Glutamatergic neuron (in vitro differentiated cells): ENCODE measurements at regions not wholly inside any gene's neighbourhood (a gene's known extent, or its start where the extent isn't known, plus 50 kb on each side); places are given as distances from the start of the nearest gene placed in this dataset.

ENCODE experiments used
- DNase-seq: peaks from one replicate; pipeline ENCODE4 v3.0.0; 2022
- H3K27ac Mint-ChIP-seq: one replicate; pipeline ENCODE4 v1.8.0; 2020; ENCODE audit warnings: mild to moderate bottlenecking, mixed read lengths, inconsistent platforms; ENCODE audit not compliant: unreplicated experiment
- H3K27me3 Mint-ChIP-seq: one replicate; pipeline ENCODE4 v1.8.0; 2020; ENCODE audit warnings: mild to moderate bottlenecking, moderate library complexity, mixed read lengths, inconsistent platforms; ENCODE audit not compliant: unreplicated experiment
- H3K36me3 Mint-ChIP-seq: one replicate; pipeline ENCODE4 v1.8.0; 2020; ENCODE audit warnings: mild to moderate bottlenecking, mixed read lengths, inconsistent platforms; ENCODE audit not compliant: unreplicated experiment
- H3K4me1 Mint-ChIP-seq: one replicate; pipeline ENCODE4 v1.8.0; 2020; ENCODE audit warnings: mild to moderate bottlenecking, low read depth, mixed read lengths, inconsistent platforms; ENCODE audit not compliant: unreplicated experiment
- H3K4me3 Mint-ChIP-seq: one replicate; pipeline ENCODE4 v1.8.0; 2020; ENCODE audit warnings: mild to moderate bottlenecking, mixed read lengths, inconsistent platforms; ENCODE audit not compliant: unreplicated experiment
- H3K9me3 Mint-ChIP-seq: one replicate; pipeline ENCODE4 v1.8.0; 2020; ENCODE audit warnings: mild to moderate bottlenecking, moderate library complexity, mixed read lengths, inconsistent platforms; ENCODE audit not compliant: unreplicated experiment
- TF ChIP-seq, protein P1 (sequence below): fragments of 200-600 bp; sonication (generic); IDR thresholded peaks from one replicate; pipeline ENCODE4 v1.5.0; 2021; ENCODE audit not compliant: partially characterized antibody, unreplicated experiment

DNA sequence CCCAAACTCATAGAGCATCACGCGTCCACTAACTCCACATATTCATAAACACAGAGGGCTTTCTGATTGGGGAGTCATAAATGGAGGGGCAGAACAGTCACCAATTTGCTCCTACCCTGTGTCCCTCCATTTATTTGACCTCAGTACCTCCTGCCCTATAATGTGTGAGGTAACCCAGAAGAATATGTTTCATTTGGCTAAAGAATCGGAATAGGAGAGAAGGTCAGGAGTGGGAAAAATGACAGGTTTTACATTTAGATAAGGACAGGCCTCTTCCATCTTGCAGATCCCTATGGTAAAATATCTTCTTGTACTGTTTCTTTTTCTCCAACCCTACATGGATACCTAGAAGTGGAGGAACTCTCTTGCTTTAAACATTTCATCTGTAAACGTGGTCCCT, 578.0 kb downstream of the TUSC7 start:
- Mint-ChIP-seq H3K27ac (peak overlapping the region; percentile 48), H3K4me3 (no peak overlapping the region), H3K9me3 (peaks cover 4% of the 10 kb centered on the region), H3K4me1 (peaks cover 36% of the 10 kb centered on the region), H3K27me3 (peaks cover under 1% of the 10 kb centered on the region), H3K36me3 (no peaks in the 10 kb centered on the region)
- DNase-seq, result no peak
- TF ChIP-seq, protein P1, sequence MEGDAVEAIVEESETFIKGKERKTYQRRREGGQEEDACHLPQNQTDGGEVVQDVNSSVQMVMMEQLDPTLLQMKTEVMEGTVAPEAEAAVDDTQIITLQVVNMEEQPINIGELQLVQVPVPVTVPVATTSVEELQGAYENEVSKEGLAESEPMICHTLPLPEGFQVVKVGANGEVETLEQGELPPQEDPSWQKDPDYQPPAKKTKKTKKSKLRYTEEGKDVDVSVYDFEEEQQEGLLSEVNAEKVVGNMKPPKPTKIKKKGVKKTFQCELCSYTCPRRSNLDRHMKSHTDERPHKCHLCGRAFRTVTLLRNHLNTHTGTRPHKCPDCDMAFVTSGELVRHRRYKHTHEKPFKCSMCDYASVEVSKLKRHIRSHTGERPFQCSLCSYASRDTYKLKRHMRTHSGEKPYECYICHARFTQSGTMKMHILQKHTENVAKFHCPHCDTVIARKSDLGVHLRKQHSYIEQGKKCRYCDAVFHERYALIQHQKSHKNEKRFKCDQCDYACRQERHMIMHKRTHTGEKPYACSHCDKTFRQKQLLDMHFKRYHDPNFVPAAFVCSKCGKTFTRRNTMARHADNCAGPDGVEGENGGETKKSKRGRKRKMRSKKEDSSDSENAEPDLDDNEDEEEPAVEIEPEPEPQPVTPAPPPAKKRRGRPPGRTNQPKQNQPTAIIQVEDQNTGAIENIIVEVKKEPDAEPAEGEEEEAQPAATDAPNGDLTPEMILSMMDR, result no peak

DNA sequence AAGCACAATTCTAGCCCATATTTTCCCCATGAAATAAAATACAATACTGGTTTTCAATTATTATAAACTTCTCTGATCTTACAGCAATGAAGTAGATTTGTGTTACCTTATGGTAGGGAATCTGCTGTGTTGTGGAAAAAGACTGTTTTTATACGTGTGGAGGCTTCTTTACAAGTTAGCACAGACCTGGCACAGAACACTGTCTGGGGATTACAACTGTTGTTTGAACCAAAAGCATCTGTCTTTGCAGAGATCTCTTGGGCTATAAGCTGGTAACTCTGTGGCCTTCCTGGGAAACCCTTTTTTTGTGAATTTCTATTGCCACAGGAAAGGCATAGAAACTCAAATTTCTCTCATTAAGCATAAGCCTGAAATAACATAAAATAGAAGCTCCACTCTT, 581.9 kb downstream of the TUSC7 start:
- H3K9me3 Mint-ChIP-seq, result peaks cover 3% of the 10 kb centered on the region
- peaks cover 15% of the 10 kb centered on the region for H3K4me1 Mint-ChIP-seq
- H3K27ac Mint-ChIP-seq, result peak overlapping the region; percentile 36
- no peak for DNase-seq
- TF ChIP-seq, protein P1, result no peak
- H3K4me3 Mint-ChIP-seq, result no peak overlapping the region
- no peaks in the 10 kb centered on the region for H3K36me3 Mint-ChIP-seq
- peaks cover 2% of the 10 kb centered on the region for H3K27me3 Mint-ChIP-seq

DNA sequence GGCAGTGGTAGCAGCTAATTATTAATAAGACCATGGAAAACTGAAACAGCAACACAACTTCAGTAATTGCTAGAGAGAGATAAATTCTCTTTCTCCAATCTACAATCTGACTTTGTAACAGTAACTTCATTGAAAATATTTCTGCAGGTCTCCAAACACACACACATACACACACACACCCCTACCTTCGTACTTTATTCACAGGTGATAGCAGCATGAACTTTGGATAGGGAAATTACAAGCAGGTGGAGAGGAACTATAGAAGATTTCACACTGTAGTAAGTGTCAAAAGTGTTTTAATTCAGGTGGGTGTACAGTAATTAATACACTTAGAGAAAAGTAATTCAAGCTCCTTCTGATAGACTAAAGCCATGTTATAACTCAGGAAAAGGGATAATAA, 587.5 kb downstream of the TUSC7 start:
- no peaks in the 10 kb centered on the region for H3K36me3 Mint-ChIP-seq
- H3K9me3 Mint-ChIP-seq, result no peaks in the 10 kb centered on the region
- H3K27me3 Mint-ChIP-seq, result peaks cover 2% of the 10 kb centered on the region
- H3K4me1 Mint-ChIP-seq, result no peaks in the 10 kb centered on the region
- no peak for DNase-seq
- H3K27ac Mint-ChIP-seq, result no peak overlapping the region
- H3K4me3 Mint-ChIP-seq, result no peak overlapping the region
- TF ChIP-seq, protein P1, result no peak

DNA sequence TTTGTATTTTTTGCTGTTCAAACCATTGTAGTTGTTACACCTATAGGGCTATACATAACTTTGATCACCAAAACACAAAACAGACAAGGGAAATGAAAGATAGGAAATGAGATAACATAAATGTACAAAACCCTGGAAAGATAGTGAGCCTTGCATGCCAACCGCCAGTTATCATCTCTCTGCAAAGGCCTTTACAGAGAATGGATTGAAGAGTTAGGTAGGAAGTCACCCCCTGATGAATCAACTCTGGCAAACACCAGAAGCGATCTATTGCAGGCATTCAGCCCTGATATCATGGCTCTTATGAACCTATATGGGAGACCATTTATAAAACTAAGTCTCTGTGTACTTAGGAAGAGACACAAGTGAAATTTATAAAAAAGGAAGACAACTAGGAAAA, 588.0 kb downstream of the TUSC7 start:
- Mint-ChIP-seq H3K9me3 (no peaks in the 10 kb centered on the region), H3K27me3 (peaks cover 2% of the 10 kb centered on the region), H3K4me1 (no peaks in the 10 kb centered on the region), H3K27ac (no peak overlapping the region), H3K4me3 (no peak overlapping the region), H3K36me3 (no peaks in the 10 kb centered on the region)
- DNase-seq, result no peak
- TF ChIP-seq, protein P1, result no peak

DNA sequence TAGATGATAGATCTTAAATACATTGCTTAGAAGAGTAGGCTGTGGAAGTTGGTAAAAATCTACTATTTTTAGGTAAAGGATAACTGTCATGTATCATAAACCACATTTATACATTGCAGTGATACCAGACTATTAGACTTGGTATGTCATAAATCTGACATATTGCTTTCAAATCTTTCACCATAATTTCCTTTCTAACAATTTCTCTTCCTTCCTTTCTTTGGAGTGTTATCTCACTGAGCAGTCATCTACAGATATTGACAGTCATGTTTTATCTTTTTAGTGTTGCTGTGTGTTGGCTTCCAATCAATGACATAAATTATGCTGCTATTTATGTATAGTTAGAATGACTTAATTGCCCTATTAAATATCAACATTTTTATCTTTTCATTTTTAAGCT, 588.7 kb downstream of the TUSC7 start:
- TF ChIP-seq, protein P1, result no peak
- H3K27ac Mint-ChIP-seq, result no peak overlapping the region
- no peaks in the 10 kb centered on the region for H3K9me3 Mint-ChIP-seq
- H3K4me3 Mint-ChIP-seq, result no peak overlapping the region
- H3K36me3 Mint-ChIP-seq, result no peaks in the 10 kb centered on the region
- peaks cover 2% of the 10 kb centered on the region for H3K27me3 Mint-ChIP-seq
- no peak for DNase-seq
- H3K4me1 Mint-ChIP-seq, result no peaks in the 10 kb centered on the region
